GM12891 (cell line): ENCODE measurements at regions not wholly inside any gene's neighbourhood (a gene's known extent, or its start where the extent isn't known, plus 50 kb on each side); places are given as distances from the start of the nearest gene placed in this dataset.
"Not testable (repeated sequence)": the region's sequence is repeated elsewhere in the genome, so short reads cannot be mapped to it uniquely, and the experiment has no call there.

Source experiments
- POLR2A ChIP-seq: IDR thresholded peaks from 2 replicates; pipeline ENCODE4 v1.6.1; 2011; ENCODE audit warnings: low read depth, low read length, control low read depth
- POLR2AphosphoS5 ChIP-seq: IDR thresholded peaks from 2 replicates; pipeline ENCODE4 v1.6.1; 2011; ENCODE audit warnings: low read depth, low read length, control low read depth
- POU2F2 ChIP-seq: IDR thresholded peaks from 2 replicates; pipeline ENCODE4 v1.6.1; 2011; ENCODE audit warnings: low read depth, mild to moderate bottlenecking, control low read depth, low read length, moderate library complexity
- SPI1 ChIP-seq: IDR thresholded peaks from 2 replicates; pipeline ENCODE4 v1.6.1; 2011; ENCODE audit warnings: low read depth, low read length, control low read depth
- TAF1 ChIP-seq: IDR thresholded peaks from 2 replicates; pipeline ENCODE4 v1.6.1; 2011; ENCODE audit warnings: low read depth, low read length, control low read depth

- TF ChIP-seq POLR2A, POLR2AphosphoS5, POU2F2, TAF1, SPI1: not testable (repeated sequence)
These were observed 66.3 kb upstream of the CRYM start for GRCh38 chr16:21344361-21344912.
